ENCODE measurements at regions not wholly inside any gene's neighbourhood (a gene's known extent, or its start where the extent isn't known, plus 50 kb on each side); places are given as distances from the start of the nearest gene placed in this dataset.

- 89% methylated on average over 3 of the region's 4 CpGs for WGBS (ENCODE audit: insufficient coverage)
- Histone ChIP-seq H3K27ac (ENCODE audit: low read length in 2 of 2) (no peak overlapping the region), H3K27me3 (replicated peaks in 1 of 4; ENCODE audit: control extremely low read depth in 1 of 4, control insufficient read depth in 3 of 4, insufficient read depth in 4 of 4, low read length in 3 of 4) (no peaks in the 10 kb centered on the region), H3K79me2 (ENCODE audit: control insufficient read depth, insufficient read depth, low read length) (no peaks in the 10 kb centered on the region), H3K4me1 (ENCODE audit: control insufficient read depth in 2 of 2, insufficient read depth in 2 of 2, low read length in 2 of 2) (no peaks in the 10 kb centered on the region), H3K9ac (ENCODE audit: low read length) (no peak overlapping the region), H2AFZ (ENCODE audit: insufficient read depth, low read depth, low read length, poor library complexity, severe bottlenecking) (no peak overlapping the region), H3K4me3 (ENCODE audit: control extremely low read depth in 1 of 5, extremely low read depth in 1 of 5, insufficient read depth in 1 of 5, low read depth in 2 of 5, low read length in 4 of 5) (no peak overlapping the region), H3K36me3 (replicated peaks in 1 of 2; ENCODE audit: control extremely low read depth in 1 of 2, control insufficient read depth in 1 of 2, extremely low read depth in 1 of 2, insufficient read depth in 2 of 2, low read length in 1 of 2) (no peaks in the 10 kb centered on the region), H3K4me2 (replicated peaks; ENCODE audit: low read depth, low read length, poor library complexity, severe bottlenecking) (no peak overlapping the region), H4K20me1 (ENCODE audit: control insufficient read depth, insufficient read depth, low read length, poor library complexity, severe bottlenecking) (no peaks in the 10 kb centered on the region), H3K9me3 (ENCODE audit: control extremely low read depth in 1 of 3, control insufficient read depth in 2 of 3, insufficient read depth in 1 of 3, low read length in 2 of 3) (no peaks in the 10 kb centered on the region)
- Mint-ChIP-seq H3K4me3 (no peak overlapping the region), H3K9me3 (ENCODE audit: insufficient read depth) (peaks cover 4% of the 10 kb centered on the region), H3K4me1 (no peaks in the 10 kb centered on the region), H3K27ac (no peak overlapping the region), H3K27me3 (no peaks in the 10 kb centered on the region)
- TF ChIP-seq CTCF (IDR thresholded peaks at IDR 0.05) (no peak), EZH2 (IDR thresholded peaks at IDR 0.05; ENCODE audit: borderline replicate concordance, insufficient read depth, low read depth, low read length, poor library complexity, severe bottlenecking) (no peak)
- ChIA-PET CTCF (no interaction called here), POLR2A (no interaction called here)
- intact Hi-C loops (cut with micrococcal nuclease): no loop called here
- ATAC-seq (ENCODE audit: low read depth) (no peak), DNase-seq (no peak)
These were observed 534.3 kb downstream of the KCNA4 start for GRCh38 chr11:29482510-29482909.

GRCh38 chr11:29481738-29482137 lies 535.1 kb downstream of the KCNA4 start:
- intact Hi-C loops (cut with micrococcal nuclease): no loop called here
- peaks cover 4% of the 10 kb centered on the region for H3K9me3 Mint-ChIP-seq (ENCODE audit: insufficient read depth)
- Histone ChIP-seq H4K20me1 (ENCODE audit: control insufficient read depth, insufficient read depth, low read length, poor library complexity, severe bottlenecking) (no peaks in the 10 kb centered on the region), H3K79me2 (ENCODE audit: control insufficient read depth, insufficient read depth, low read length) (no peaks in the 10 kb centered on the region), H3K4me1 (ENCODE audit: control insufficient read depth in 2 of 2, insufficient read depth in 2 of 2, low read length in 2 of 2) (no peaks in the 10 kb centered on the region), H3K4me2 (replicated peaks; ENCODE audit: low read depth, low read length, poor library complexity, severe bottlenecking) (no peak overlapping the region), H3K9ac (ENCODE audit: low read length) (no peak overlapping the region), H3K27ac (ENCODE audit: low read length in 2 of 2) (no peak overlapping the region), H3K36me3 (replicated peaks in 1 of 2; ENCODE audit: control extremely low read depth in 1 of 2, control insufficient read depth in 1 of 2, extremely low read depth in 1 of 2, insufficient read depth in 2 of 2, low read length in 1 of 2) (no peaks in the 10 kb centered on the region), H3K4me3 (ENCODE audit: control extremely low read depth in 1 of 5, extremely low read depth in 1 of 5, insufficient read depth in 1 of 5, low read depth in 2 of 5, low read length in 4 of 5) (no peak overlapping the region), H3K9me3 (ENCODE audit: control extremely low read depth in 1 of 3, control insufficient read depth in 2 of 3, insufficient read depth in 1 of 3, low read length in 2 of 3) (no peaks in the 10 kb centered on the region), H2AFZ (ENCODE audit: insufficient read depth, low read depth, low read length, poor library complexity, severe bottlenecking) (no peak overlapping the region), H3K27me3 (replicated peaks in 1 of 4; ENCODE audit: control extremely low read depth in 1 of 4, control insufficient read depth in 3 of 4, insufficient read depth in 4 of 4, low read length in 3 of 4) (no peaks in the 10 kb centered on the region)
- H3K27me3 Mint-ChIP-seq: no peaks in the 10 kb centered on the region
- no peak overlapping the region for H3K27ac Mint-ChIP-seq
- TF ChIP-seq EZH2 (IDR thresholded peaks at IDR 0.05; ENCODE audit: borderline replicate concordance, insufficient read depth, low read depth, low read length, poor library complexity, severe bottlenecking) (no peak), CTCF (IDR thresholded peaks at IDR 0.05) (no peak)
- ChIA-PET POLR2A (no interaction called here), CTCF (no interaction called here)
- H3K4me1 Mint-ChIP-seq: no peaks in the 10 kb centered on the region
- no CpG with 5 or more reads among the region's 2 CpGs for WGBS (ENCODE audit: insufficient coverage)
- no peak for ATAC-seq (ENCODE audit: low read depth)
- no peak overlapping the region for H3K4me3 Mint-ChIP-seq
- no peak for DNase-seq

Data from B cell (primary cell).